IMR-90 (cell line): ENCODE measurements at regions not wholly inside any gene's neighbourhood (a gene's known extent, or its start where the extent isn't known, plus 50 kb on each side); places are given as distances from the start of the nearest gene placed in this dataset.
A peak's percentile ranks its signal among the peaks of the same experiment; 100 is the strongest.

Experiments
- ATAC-seq: fragments of 200-7000 bp; cut with Tn5 transposase; 2 replicates; pipeline ENCODE4 v1.9.1; 2020; ENCODE audit warnings: low read depth, mild to moderate bottlenecking, moderate library complexity
- BruUV-seq: library from RNA; stranded (reverse); fragments of 400-500 nt; replicated peaks from 2 replicates; lab custom pipeline; 2021; lab: Mats Ljungman, UMichigan
- CTCF ChIA-PET: fragments of 300-600 bp; formaldehyde crosslinking; extraction: SDS; loops from one replicate; lab custom pipeline; 2021; ENCODE audit warnings: antibody characterized with exemption; lab: Yijun Ruan, JAX
- POLR2A ChIA-PET: fragments of 300-600 bp; sonication (Branson Sonifier 250); formaldehyde crosslinking; loops from one replicate; lab custom pipeline; 2022; ENCODE audit warnings: antibody characterized with exemption; ENCODE audit not compliant: unreplicated experiment; lab: Charles Lee
- DNase-seq: peaks from one replicate; pipeline ENCODE4 v3.0.0; 2013
- H2AFZ ChIP-seq: replicated peaks from 2 replicates; pipeline ENCODE3; 2013; ENCODE audit warnings: low read length, mild to moderate bottlenecking; ENCODE audit not compliant: poor library complexity
- H2AK5ac ChIP-seq: 2 replicates; pipeline ENCODE4 v1.6.1; 2013; ENCODE audit warnings: low read depth, low read length, inconsistent platforms
- H2AK9ac ChIP-seq: replicated peaks from 2 replicates; pipeline ENCODE3; 2013; ENCODE audit warnings: mild to moderate bottlenecking, low read depth, low read length, moderate library complexity; ENCODE audit not compliant: poor library complexity
- H2BK120ac ChIP-seq: 2 replicates; pipeline ENCODE4 v1.6.1; 2013; ENCODE audit warnings: low read depth, low read length, inconsistent platforms
- H2BK15ac ChIP-seq: 3 replicates; pipeline ENCODE4 v1.6.1; 2013; ENCODE audit warnings: low read depth, low read length, inconsistent platforms
- H2BK20ac ChIP-seq: 2 replicates; pipeline ENCODE4 v1.6.1; 2013; ENCODE audit warnings: low read depth, mild to moderate bottlenecking, inconsistent platforms, low read length, moderate library complexity
- H2BK5ac ChIP-seq: 2 replicates; pipeline ENCODE4 v1.6.1; 2013; ENCODE audit warnings: mild to moderate bottlenecking, low read depth, low read length, inconsistent platforms; ENCODE audit not compliant: poor library complexity, severe bottlenecking
- H3K14ac ChIP-seq: replicated peaks from 2 replicates; pipeline ENCODE4 v1.6.1; 2013; ENCODE audit warnings: low read depth, low read length, inconsistent platforms
- H3K18ac ChIP-seq: 2 replicates; pipeline ENCODE4 v1.6.1; 2013; ENCODE audit warnings: low read depth, low read length, control low read depth
- H3K23ac ChIP-seq: 2 replicates; pipeline ENCODE4 v1.6.1; 2013; ENCODE audit warnings: low read depth, low read length, inconsistent platforms
- H3K27ac ChIP-seq: 2 replicates; pipeline ENCODE4 v1.5.1; 2013; ENCODE audit warnings: mild to moderate bottlenecking, control low read depth, low read length; ENCODE audit not compliant: insufficient read depth
- H3K27me3 ChIP-seq: 2 replicates; pipeline ENCODE4 v1.6.1; 2013; ENCODE audit warnings: low read length; ENCODE audit not compliant: control insufficient read depth, insufficient read depth
- H3K36me3 ChIP-seq: 2 replicates; pipeline ENCODE4 v1.6.1; 2013; ENCODE audit warnings: low read length, mixed read lengths; ENCODE audit not compliant: control insufficient read depth, insufficient read depth
- H3K4ac ChIP-seq: 2 replicates; pipeline ENCODE4 v1.6.1; 2013; ENCODE audit warnings: low read depth, low read length, inconsistent platforms
- H3K4me1 ChIP-seq: 2 replicates; pipeline ENCODE4 v1.6.1; 2013; ENCODE audit warnings: low read length, mixed read lengths; ENCODE audit not compliant: control insufficient read depth, insufficient read depth
- H3K4me2 ChIP-seq: 2 replicates; pipeline ENCODE4 v1.6.1; 2013; ENCODE audit warnings: low read depth, mild to moderate bottlenecking, control low read depth, low read length, moderate library complexity
- H3K4me3 ChIP-seq: 2 replicates; pipeline ENCODE4 v1.5.1; 2013; ENCODE audit warnings: low read depth, mild to moderate bottlenecking, control low read depth, low read length, moderate library complexity; ENCODE audit not compliant: insufficient read depth
- H3K56ac ChIP-seq: 2 replicates; pipeline ENCODE4 v1.6.1; 2013; ENCODE audit warnings: low read length, inconsistent platforms; ENCODE audit not compliant: insufficient read depth; ENCODE audit errors: extremely low read depth
- H3K79me1 ChIP-seq, 2 experiments: 2 replicates each; pipeline ENCODE4 v1.6.1; 2013; ENCODE audit warnings: low read length in 2 of 2, inconsistent platforms in 1 of 2, low read depth in 1 of 2
- H3K9ac ChIP-seq: 2 replicates; pipeline ENCODE4 v1.6.1; 2013; ENCODE audit warnings: low read depth, low read length, control low read depth
- H3K9me1 ChIP-seq: 2 replicates; pipeline ENCODE4 v1.6.1; 2013; ENCODE audit warnings: low read length, inconsistent platforms; ENCODE audit not compliant: insufficient read depth
- H3K9me3 ChIP-seq: 2 replicates; pipeline ENCODE4 v1.6.1; 2013; ENCODE audit warnings: low read length; ENCODE audit not compliant: control insufficient read depth, insufficient read depth
- H4K20me1 ChIP-seq: 2 replicates; pipeline ENCODE4 v1.6.1; 2013; ENCODE audit warnings: low read length, inconsistent platforms; ENCODE audit not compliant: insufficient read depth
- H4K5ac ChIP-seq: 2 replicates; pipeline ENCODE4 v1.6.1; 2013; ENCODE audit warnings: mild to moderate bottlenecking, low read depth, low read length, control low read depth
- H4K8ac ChIP-seq, 2 experiments: 2 replicates each; pipeline ENCODE4 v1.6.1; 2013; ENCODE audit warnings: low read depth in 2 of 2, low read length in 2 of 2, control low read depth in 1 of 2, inconsistent platforms in 1 of 2
- H4K91ac ChIP-seq: 2 replicates; pipeline ENCODE4 v1.6.1; 2013; ENCODE audit warnings: low read depth, low read length, inconsistent platforms; ENCODE audit not compliant: insufficient read depth
- MAFK ChIP-seq: IDR thresholded peaks from 2 replicates; pipeline ENCODE4 v1.6.1; 2012; ENCODE audit warnings: low read depth, low read length, improper control_type of control experiment
- USF2 ChIP-seq: fragments of 150-350 bp; IDR thresholded peaks from 2 replicates; pipeline ENCODE4 v1.6.1; 2017; ENCODE audit warnings: mild to moderate bottlenecking, antibody characterized with exemption, low read length, low read depth
- WGBS, 2 experiments: methylation state at CpG; one replicate each; pipeline versions ENCODE4 v1.1.5 to v1.1.7; 2013; ENCODE audit warnings: missing lambda C conversion rate in 2 of 2; ENCODE audit not compliant: insufficient read length in 1 of 2; ENCODE audit errors: extremely low coverage in 2 of 2; 5-methylcytosine and 5-hydroxymethylcytosine counted together
- dilution Hi-C: fragments of 300-500 bp; cut with HindIII; formaldehyde crosslinking; loops from one replicate; pipeline ENCODE4 v1.14.3; 2018; ENCODE audit warnings: low sequenced_read_pairs; ENCODE audit not compliant: unreplicated experiment
- in situ Hi-C: fragments of 300-500 bp; cut with MboI; formaldehyde crosslinking; loops from 3 replicates; pipeline ENCODE4 v1.14.3; 2019; ENCODE audit warnings: low sequenced_read_pairs, inconsistent platforms, mixed read lengths
- intact Hi-C: fragments of 100-400 bp; cut with micrococcal nuclease; formaldehyde crosslinking; loops from 2 replicates; pipeline ENCODE4 v1.10.0; 2022

- Histone ChIP-seq H3K56ac (no peak overlapping the region), H3K4me1 (peaks cover 4% of the 10 kb centered on the region; the same call in 1 of the 2 replicates), H3K9me3 (no peaks in the 10 kb centered on the region), H4K91ac (no peak overlapping the region), H4K5ac (no peak overlapping the region), H4K8ac (no peak overlapping the region), H3K9ac (no peak overlapping the region), H2BK20ac (no peak overlapping the region), H3K9me1 (no peaks in the 10 kb centered on the region; the same call in 1 of the 2 replicates), H3K18ac (no peak overlapping the region), H3K27ac (no peak overlapping the region), H3K23ac (no peak overlapping the region), H3K27me3 (peaks cover 42% of the 10 kb centered on the region), H3K79me1 (no peaks in the 10 kb centered on the region), H2BK15ac (no peak overlapping the region), H2AK5ac (no peak overlapping the region), H3K4ac (no peak overlapping the region), H2AFZ (no peak overlapping the region), H2BK5ac (no peak overlapping the region), H3K4me2 (no peak overlapping the region), H2BK120ac (no peak overlapping the region), H3K4me3 (no peak overlapping the region), H3K36me3 (no peaks in the 10 kb centered on the region), H4K20me1 (0 out of 2 replicates have a peak, but pooled peaks cover 1% of the 10 kb centered on the region), H2AK9ac (no peak overlapping the region), H3K14ac (no peak overlapping the region)
- ATAC-seq = peak; percentile 12; the same call in 1 of the 2 replicates
- dilution Hi-C loops (no loop called here), in situ Hi-C loops (no loop called here), intact Hi-C loops (no loop called here)
- no CpG with 5 or more reads among the region's 3 CpGs for WGBS, 2 experiments
- no TSS peak for BruUV-seq
- no peak for TF ChIP-seq USF2
- no peak for TF ChIP-seq MAFK
- DNase-seq = peak; percentile 31
- POLR2A ChIA-PET = no interaction called here
- CTCF ChIA-PET = interaction anchor here (0.7 kb wide), 1 partner anchor 16 kb away, joined by 6 read pairs; no protein-coding TSS in a partner anchor
These were observed 51.9 kb upstream of the ZBTB7C start for GRCh38 chr18:48460929-48461583.
